Mesendoderm (in vitro differentiated cells): ENCODE measurements at regions not wholly inside any gene's neighbourhood (a gene's known extent, or its start where the extent isn't known, plus 50 kb on each side); places are given as distances from the start of the nearest gene placed in this dataset.

Experiments
- DNase-seq: peaks from one replicate; pipeline ENCODE4 v3.0.0; 2013
- H2AK5ac ChIP-seq: 2 replicates; pipeline ENCODE4 v1.6.1; 2013; ENCODE audit warnings: low read length, inconsistent platforms
- H2BK120ac ChIP-seq: 2 replicates; pipeline ENCODE4 v1.6.1; 2013; ENCODE audit warnings: low read depth, mild to moderate bottlenecking, low read length, moderate library complexity, mixed read lengths
- H2BK15ac ChIP-seq: replicated peaks from 2 replicates; pipeline ENCODE4 v1.6.1; 2013; ENCODE audit warnings: low read depth, mild to moderate bottlenecking, moderate library complexity
- H2BK5ac ChIP-seq: 2 replicates; pipeline ENCODE4 v1.6.1; 2013; ENCODE audit warnings: low read length, inconsistent platforms
- H3K18ac ChIP-seq: 2 replicates; pipeline ENCODE4 v1.6.1; 2013; ENCODE audit warnings: mild to moderate bottlenecking, low read length, mixed read lengths
- H3K23ac ChIP-seq: one replicate; pipeline ENCODE4 v1.6.1; 2013; ENCODE audit warnings: low read length
- H3K27ac ChIP-seq: 2 replicates; pipeline ENCODE4 v1.5.1; 2013; ENCODE audit warnings: low read depth, mild to moderate bottlenecking, inconsistent platforms, low read length, moderate library complexity
- H3K27me3 ChIP-seq: 2 replicates; pipeline ENCODE4 v1.6.1; 2013; ENCODE audit warnings: low read length, control low read depth, mild to moderate bottlenecking, inconsistent platforms; ENCODE audit not compliant: insufficient read depth, poor library complexity
- H3K36me3 ChIP-seq: 2 replicates; pipeline ENCODE4 v1.6.1; 2013; ENCODE audit warnings: low read length, inconsistent platforms; ENCODE audit not compliant: control insufficient read depth, insufficient read depth
- H3K4ac ChIP-seq: one replicate; pipeline ENCODE4 v1.6.1; 2013; ENCODE audit warnings: low read depth, mild to moderate bottlenecking, low read length, moderate library complexity
- H3K4me1 ChIP-seq: 2 replicates; pipeline ENCODE4 v1.6.1; 2013; ENCODE audit warnings: low read depth, low read length, inconsistent platforms; ENCODE audit not compliant: control insufficient read depth
- H3K4me2 ChIP-seq: 2 replicates; pipeline ENCODE4 v1.6.1; 2013; ENCODE audit warnings: low read length
- H3K4me3 ChIP-seq: 2 replicates; pipeline ENCODE4 v1.5.1; 2013; ENCODE audit warnings: mild to moderate bottlenecking, low read length
- H3K56ac ChIP-seq: one replicate; pipeline ENCODE4 v1.6.1; 2013; ENCODE audit warnings: low read length
- H3K79me1 ChIP-seq: 2 replicates; pipeline ENCODE4 v1.6.1; 2013; ENCODE audit warnings: low read length, inconsistent platforms
- H3K79me2 ChIP-seq: 2 replicates; pipeline ENCODE4 v1.6.1; 2013; ENCODE audit warnings: mild to moderate bottlenecking, low read length; ENCODE audit not compliant: control insufficient read depth, insufficient read depth
- H3K9ac ChIP-seq: 2 replicates; pipeline ENCODE4 v1.6.1; 2013; ENCODE audit warnings: low read length, inconsistent platforms
- H4K5ac ChIP-seq: one replicate; pipeline ENCODE4 v1.6.1; 2013; ENCODE audit warnings: low read length
- H4K8ac ChIP-seq: one replicate; pipeline ENCODE4 v1.6.1; 2013; ENCODE audit warnings: low read depth, mild to moderate bottlenecking, control low read depth, low read length, moderate library complexity
- WGBS: extraction: QIAGEN DNeasy Blood & Tissue Kit; methylation state at CpG from one replicate; pipeline ENCODE4 v1.1.7; 2013; ENCODE audit warnings: low lambda C conversion rate, missing lambda C conversion rate; ENCODE audit not compliant: insufficient coverage; ENCODE audit errors: extremely low coverage; 5-methylcytosine and 5-hydroxymethylcytosine counted together

DNA sequence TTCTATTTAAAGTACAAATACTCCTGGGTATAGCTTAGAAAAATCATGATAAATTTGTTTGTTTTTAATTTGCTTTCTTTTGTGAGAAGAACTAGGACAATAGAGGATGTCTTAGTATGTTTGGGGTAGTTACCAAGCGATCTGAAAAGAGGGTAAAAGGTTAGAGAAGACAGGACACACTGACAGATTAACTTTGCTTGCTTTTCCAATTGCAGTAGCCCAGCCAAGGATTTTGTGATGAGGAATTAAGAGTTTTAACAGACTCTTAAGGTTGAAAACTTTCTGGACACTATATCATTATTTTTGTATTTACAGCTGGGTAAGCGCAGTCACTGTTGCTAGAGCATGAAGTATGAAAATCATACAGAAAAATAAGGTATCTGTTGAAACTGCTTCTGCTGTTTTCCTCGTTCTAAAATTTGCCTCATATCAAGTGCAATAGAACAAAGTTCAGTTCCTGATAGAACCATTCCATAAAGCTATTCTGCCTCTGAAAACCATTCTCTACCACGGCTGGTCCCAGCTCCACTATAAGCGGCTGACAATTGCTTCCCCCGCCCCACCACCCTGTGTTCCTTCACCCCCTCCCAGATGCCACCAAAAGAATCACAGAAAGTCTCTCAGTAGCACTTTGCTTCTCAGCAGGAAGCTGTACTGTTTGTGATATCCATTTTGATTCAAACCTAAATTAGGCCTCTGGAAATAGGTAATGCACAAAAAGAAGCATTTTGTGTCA is 413.4 kb downstream of the BCAT1 start:
- H3K4me3 ChIP-seq, result no peak overlapping the region
- H3K23ac ChIP-seq, result no peak overlapping the region
- H3K36me3 ChIP-seq, result no peaks in the 10 kb centered on the region
- H3K79me2 ChIP-seq, result no peaks in the 10 kb centered on the region
- no peaks in the 10 kb centered on the region for H3K27me3 ChIP-seq
- DNase-seq, result no peak
- H2BK15ac ChIP-seq, result no peak overlapping the region
- H2BK5ac ChIP-seq, result no peak overlapping the region
- no peak overlapping the region for H2BK120ac ChIP-seq
- H3K27ac ChIP-seq, result no peak overlapping the region
- no peak overlapping the region for H3K9ac ChIP-seq
- H3K4me2 ChIP-seq, result no peak overlapping the region
- WGBS, result no CpG with 5 or more reads among the region's 6 CpGs
- no peak overlapping the region for H3K4ac ChIP-seq
- no peaks in the 10 kb centered on the region for H3K4me1 ChIP-seq
- no peak overlapping the region for H4K5ac ChIP-seq
- H3K56ac ChIP-seq, result no peak overlapping the region
- no peaks in the 10 kb centered on the region for H3K79me1 ChIP-seq
- H4K8ac ChIP-seq, result no peak overlapping the region
- H2AK5ac ChIP-seq, result no peak overlapping the region
- no peak overlapping the region for H3K18ac ChIP-seq

DNA sequence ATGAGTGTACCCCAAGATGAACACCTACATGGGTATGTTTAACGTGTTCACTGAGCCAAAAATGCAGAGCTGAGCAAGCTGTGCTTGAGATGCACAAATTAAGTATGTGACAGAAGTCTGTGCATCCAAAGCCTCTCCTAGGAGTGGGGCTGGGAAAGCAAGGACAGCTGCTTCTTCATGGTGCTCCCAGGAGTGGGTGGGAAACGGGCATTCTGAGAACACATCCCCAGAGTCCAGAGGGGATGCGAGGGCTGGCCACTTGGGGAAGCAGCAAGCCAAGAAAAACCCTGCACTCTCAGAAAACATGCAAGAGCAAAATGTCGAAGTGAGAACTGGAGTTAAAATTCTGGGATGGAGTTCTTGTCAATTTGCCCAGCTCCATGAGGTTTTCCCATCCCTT is 414.3 kb downstream of the BCAT1 start:
- Histone ChIP-seq H3K4me1 (no peaks in the 10 kb centered on the region), H4K5ac (no peak overlapping the region), H3K9ac (no peak overlapping the region), H3K4me2 (no peak overlapping the region), H3K36me3 (no peaks in the 10 kb centered on the region), H3K4ac (no peak overlapping the region), H3K18ac (no peak overlapping the region), H2BK120ac (no peak overlapping the region), H3K79me1 (no peaks in the 10 kb centered on the region), H2BK15ac (no peak overlapping the region), H3K56ac (no peak overlapping the region), H3K27me3 (no peaks in the 10 kb centered on the region), H4K8ac (no peak overlapping the region), H2AK5ac (no peak overlapping the region), H3K23ac (no peak overlapping the region), H3K27ac (no peak overlapping the region), H3K4me3 (no peak overlapping the region), H2BK5ac (no peak overlapping the region), H3K79me2 (no peaks in the 10 kb centered on the region)
- WGBS, result no CpG with 5 or more reads among the region's 4 CpGs
- peak; percentile 13 for DNase-seq

DNA sequence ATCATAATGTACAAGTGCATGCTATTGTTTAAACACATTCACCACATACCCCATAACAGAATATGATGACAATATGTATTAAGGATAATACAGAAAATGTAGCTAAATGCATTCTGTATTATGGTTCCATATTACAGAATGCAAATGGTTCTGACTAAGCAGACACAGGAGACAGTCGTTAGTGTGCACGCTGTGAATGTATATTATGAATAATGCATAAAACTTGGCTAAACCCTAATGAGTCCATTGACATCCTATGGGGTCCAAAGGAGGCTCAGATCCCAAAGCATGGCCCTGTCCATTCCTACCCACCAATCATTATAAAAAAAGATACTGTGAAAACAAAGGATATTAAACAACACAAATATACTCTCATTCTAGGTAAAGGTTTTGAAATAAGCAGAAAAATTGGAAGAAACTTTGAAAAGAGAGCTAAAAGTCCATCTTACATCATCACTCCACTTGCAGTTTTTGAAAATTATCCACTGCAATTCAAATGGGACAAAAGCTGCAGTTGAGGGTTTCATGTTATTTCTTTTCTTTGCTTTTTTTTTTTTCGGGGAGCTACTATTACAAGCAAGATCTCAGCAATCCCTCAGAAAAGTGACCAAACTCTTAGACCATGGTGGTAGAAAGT is 415.1 kb downstream of the BCAT1 start:
- no peak overlapping the region for H3K4me2 ChIP-seq
- no peaks in the 10 kb centered on the region for H3K4me1 ChIP-seq
- H3K79me1 ChIP-seq, result no peaks in the 10 kb centered on the region
- H2BK15ac ChIP-seq, result no peak overlapping the region
- H3K56ac ChIP-seq, result no peak overlapping the region
- H4K8ac ChIP-seq, result no peak overlapping the region
- H3K18ac ChIP-seq, result no peak overlapping the region
- H2BK120ac ChIP-seq, result no peak overlapping the region
- no peak overlapping the region for H3K4me3 ChIP-seq
- H3K27ac ChIP-seq, result no peak overlapping the region
- no CpG with 5 or more reads among the region's 3 CpGs for WGBS
- no peaks in the 10 kb centered on the region for H3K27me3 ChIP-seq
- H3K79me2 ChIP-seq, result no peaks in the 10 kb centered on the region
- no peak overlapping the region for H3K23ac ChIP-seq
- H4K5ac ChIP-seq, result no peak overlapping the region
- H2AK5ac ChIP-seq, result no peak overlapping the region
- H3K9ac ChIP-seq, result no peak overlapping the region
- no peak overlapping the region for H2BK5ac ChIP-seq
- H3K36me3 ChIP-seq, result no peaks in the 10 kb centered on the region
- no peak for DNase-seq
- no peak overlapping the region for H3K4ac ChIP-seq

DNA sequence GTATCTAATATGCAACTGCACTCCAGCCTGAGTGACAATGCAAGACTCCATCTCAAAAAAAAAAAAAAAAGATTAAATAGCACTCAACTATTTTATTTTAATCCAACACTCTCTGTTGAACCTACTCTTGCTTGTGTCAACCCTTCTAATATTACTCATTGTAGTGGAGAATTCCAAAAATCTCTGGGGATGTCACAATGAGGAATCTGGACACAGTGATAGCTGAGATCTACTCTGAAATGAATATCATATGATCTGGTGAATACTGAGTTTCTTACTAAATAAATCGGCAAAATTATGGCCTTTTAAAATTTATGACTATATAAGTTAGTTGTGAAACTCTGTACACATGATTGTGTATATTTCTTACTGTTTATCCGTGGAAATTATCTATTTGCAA is 418.2 kb downstream of the BCAT1 start:
- Histone ChIP-seq H3K23ac (no peak overlapping the region), H3K4me3 (no peak overlapping the region)
- WGBS, result no CpG with 5 or more reads among the region's 2 CpGs

DNA sequence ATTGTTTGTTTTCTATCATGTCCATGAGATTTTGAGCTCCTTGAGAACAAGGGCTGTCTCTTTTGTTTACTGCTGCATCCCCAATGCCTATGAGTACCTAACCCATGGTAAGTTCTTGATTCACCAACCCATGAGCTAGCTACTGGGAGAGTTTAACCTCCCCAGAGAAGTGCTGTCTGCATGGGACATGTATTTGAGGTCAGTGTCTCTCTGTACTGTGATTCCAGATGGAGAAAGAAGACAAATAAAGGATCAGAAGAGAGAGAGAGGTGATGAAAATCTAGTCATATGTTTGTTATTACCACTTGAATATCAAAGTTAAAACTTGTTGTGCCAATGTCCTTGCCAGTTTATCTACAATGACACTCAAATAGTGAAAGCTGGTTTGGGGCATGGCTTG is 421.8 kb downstream of the BCAT1 start:
- no peak overlapping the region for H2BK15ac ChIP-seq
- H4K8ac ChIP-seq, result no peak overlapping the region
- no peaks in the 10 kb centered on the region for H3K79me2 ChIP-seq
- no peak overlapping the region for H2BK120ac ChIP-seq
- no peak overlapping the region for H3K23ac ChIP-seq
- H3K79me1 ChIP-seq, result no peaks in the 10 kb centered on the region
- H4K5ac ChIP-seq, result no peak overlapping the region
- H3K4ac ChIP-seq, result no peak overlapping the region
- no peak overlapping the region for H3K4me3 ChIP-seq
- no peak overlapping the region for H3K27ac ChIP-seq
- no peaks in the 10 kb centered on the region for H3K27me3 ChIP-seq
- no peak for DNase-seq
- H3K4me1 ChIP-seq, result no peaks in the 10 kb centered on the region
- H2BK5ac ChIP-seq, result no peak overlapping the region
- no peak overlapping the region for H3K56ac ChIP-seq
- H3K36me3 ChIP-seq, result no peaks in the 10 kb centered on the region
- H2AK5ac ChIP-seq, result no peak overlapping the region
- H3K9ac ChIP-seq, result no peak overlapping the region
- no peak overlapping the region for H3K18ac ChIP-seq
- H3K4me2 ChIP-seq, result no peak overlapping the region

More for the DNA sequence above, 418.2 kb downstream of the BCAT1 start:
- Histone ChIP-seq H3K79me1 (no peaks in the 10 kb centered on the region), H4K8ac (no peak overlapping the region), H3K4ac (no peak overlapping the region), H3K79me2 (no peaks in the 10 kb centered on the region), H3K56ac (no peak overlapping the region), H2BK15ac (no peak overlapping the region), H3K27me3 (no peaks in the 10 kb centered on the region), H2BK120ac (no peak overlapping the region), H3K27ac (no peak overlapping the region), H2BK5ac (no peak overlapping the region), H3K4me2 (no peak overlapping the region), H3K4me1 (no peaks in the 10 kb centered on the region), H2AK5ac (no peak overlapping the region), H3K9ac (no peak overlapping the region), H3K18ac (no peak overlapping the region), H4K5ac (no peak overlapping the region), H3K36me3 (no peaks in the 10 kb centered on the region)
- DNase-seq, result no peak

DNA sequence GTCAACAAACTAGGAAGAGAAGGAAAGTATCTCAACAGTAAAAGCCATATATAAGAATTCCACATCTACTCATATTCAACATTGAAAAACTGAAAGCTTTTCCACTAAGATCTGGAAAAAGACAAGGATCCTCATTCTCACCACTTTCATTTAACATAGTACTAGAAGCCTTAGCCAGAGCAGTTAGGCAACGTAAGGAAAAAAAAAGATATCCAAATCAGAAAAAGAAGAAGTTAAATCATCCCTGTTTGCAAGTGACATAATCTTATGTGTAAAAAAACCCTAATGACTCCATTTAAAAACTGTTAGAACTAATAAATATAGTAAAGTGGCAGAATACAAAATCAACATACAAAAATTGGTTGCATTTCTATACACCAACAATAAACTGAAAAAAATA is 426.2 kb downstream of the BCAT1 start:
- no peak overlapping the region for H3K4ac ChIP-seq
- H2BK120ac ChIP-seq, result no peak overlapping the region
- no peak overlapping the region for H3K27ac ChIP-seq
- H3K27me3 ChIP-seq, result no peaks in the 10 kb centered on the region
- no peak overlapping the region for H2BK15ac ChIP-seq
- no peak overlapping the region for H4K5ac ChIP-seq
- no peak overlapping the region for H2BK5ac ChIP-seq
- H3K9ac ChIP-seq, result no peak overlapping the region
- H3K23ac ChIP-seq, result no peak overlapping the region
- H3K79me2 ChIP-seq, result no peaks in the 10 kb centered on the region
- no peak overlapping the region for H3K4me2 ChIP-seq
- H3K4me1 ChIP-seq, result no peaks in the 10 kb centered on the region
- H2AK5ac ChIP-seq, result no peak overlapping the region
- H4K8ac ChIP-seq, result no peak overlapping the region
- H3K56ac ChIP-seq, result no peak overlapping the region
- DNase-seq, result no peak
- H3K4me3 ChIP-seq, result no peak overlapping the region
- no peaks in the 10 kb centered on the region for H3K36me3 ChIP-seq
- no CpG with 5 or more reads among the region's 1 CpG for WGBS
- H3K18ac ChIP-seq, result no peak overlapping the region
- H3K79me1 ChIP-seq, result no peaks in the 10 kb centered on the region
